ENCODE measurements at regions not wholly inside any gene's neighbourhood (a gene's known extent, or its start where the extent isn't known, plus 50 kb on each side); places are given as distances from the start of the nearest gene placed in this dataset.

- no peak overlapping the region for H2BK120ac ChIP-seq (replicated peaks; ENCODE audit: low read depth, low read length)
- no peaks in the 10 kb centered on the region for H3K4me1 ChIP-seq (replicated peaks in 1 of 4; ENCODE audit: control insufficient read depth in 3 of 4, insufficient read depth in 4 of 4, low read length in 3 of 4)
- no peaks in the 10 kb centered on the region for H4K20me1 ChIP-seq (replicated peaks in 1 of 2; ENCODE audit: control insufficient read depth in 1 of 2, insufficient read depth in 2 of 2, low read length in 2 of 2)
- DNase-seq (ENCODE audit: low read depth in 1 of 2, low spot score in 2 of 2) (no peak), FAIRE-seq (no peak)
- no peak overlapping the region for H2BK12ac ChIP-seq (ENCODE audit: low read depth, low read length)
- no peak overlapping the region for H3K4me2 ChIP-seq (ENCODE audit: insufficient read depth in 1 of 2, low read depth in 2 of 2, low read length in 2 of 2)
- H3K18ac ChIP-seq (ENCODE audit: extremely low read depth, low read length), result no peak overlapping the region
- H3K4me3 ChIP-seq (ENCODE audit: extremely low read depth in 1 of 4, insufficient read depth in 2 of 4, low read depth in 3 of 4, low read length in 4 of 4), result no peak overlapping the region
- H3K79me1 ChIP-seq (ENCODE audit: low read depth, low read length), result no peaks in the 10 kb centered on the region
- H3K23me2 ChIP-seq (ENCODE audit: low read depth, low read length), result no peaks in the 10 kb centered on the region
- no peak overlapping the region for H2AK5ac ChIP-seq (ENCODE audit: low read depth, low read length)
- no peak overlapping the region for H3K23ac ChIP-seq (ENCODE audit: insufficient read length)
- no peak overlapping the region for H4K91ac ChIP-seq (replicated peaks; ENCODE audit: insufficient read length, low read length)
- CTCF ChIA-PET (ENCODE audit: partially characterized antibody), result interaction anchor here (1.0 to 23.9 kb wide), 4 partner anchors 13 to 539 kb away, joined by 3 to 407 read pairs (median 22); no protein-coding TSS in a partner anchor
- no peaks in the 10 kb centered on the region for H3K9me3 ChIP-seq (ENCODE audit: insufficient read depth in 2 of 2, low read depth in 1 of 2, low read length in 1 of 2)
- no peak overlapping the region for H3K4ac ChIP-seq (replicated peaks; ENCODE audit: insufficient read length, low read depth, low read length)
- H4K5ac ChIP-seq (ENCODE audit: insufficient read length, low read depth, low read length), result no peak overlapping the region
- POLR2A ChIA-PET (ENCODE audit: partially characterized antibody), result no interaction called here
- no peak overlapping the region for H3K9ac ChIP-seq (replicated peaks in 1 of 4; ENCODE audit: extremely low read depth in 1 of 4, low read depth in 3 of 4, low read length in 3 of 4)
- no peak overlapping the region for H3K14ac ChIP-seq (ENCODE audit: insufficient read length)
- H2AFZ ChIP-seq (ENCODE audit: low read length), result no peak overlapping the region
- H3K56ac ChIP-seq (replicated peaks; ENCODE audit: insufficient read length, low read depth, low read length), result no peak overlapping the region
- 97% methylated on average over 3 of the region's 3 CpGs; no CpG with 5 or more reads in 1 of the 2 experiments for WGBS, 2 experiments (ENCODE audit: extremely low coverage in 1 of 2, insufficient coverage in 1 of 2, insufficient read length in 1 of 2, insufficient replicate concordance in 2 of 2, low coverage in 1 of 2, low lambda C conversion rate in 2 of 2, missing lambda C conversion rate in 1 of 2)
- H3K27ac ChIP-seq (ENCODE audit: low read depth, low read length), result no peak overlapping the region
- H4K8ac ChIP-seq (ENCODE audit: extremely low read depth, insufficient read depth, low read length), result no peak overlapping the region
- no peak overlapping the region for H2BK15ac ChIP-seq (ENCODE audit: low read length)
- no peak overlapping the region for H2BK5ac ChIP-seq (ENCODE audit: low read depth, low read length)
- no peak overlapping the region for H2BK20ac ChIP-seq (ENCODE audit: low read length)
- no peaks in the 10 kb centered on the region for H3K27me3 ChIP-seq (replicated peaks in 1 of 4; ENCODE audit: control insufficient read depth in 3 of 4, extremely low read depth in 1 of 4, insufficient read depth in 3 of 4, low read length in 3 of 4)
- H3K36me3 ChIP-seq (ENCODE audit: control insufficient read depth in 2 of 4, insufficient read depth in 4 of 4, low read length in 3 of 4), result no peaks in the 10 kb centered on the region; a peak in 1 of 8 replicates
- H3K79me2 ChIP-seq (ENCODE audit: control insufficient read depth in 1 of 2, insufficient read depth in 2 of 2, low read length in 2 of 2), result no peaks in the 10 kb centered on the region
- TF ChIP-seq EP300 (IDR thresholded peaks at IDR 0.05; ENCODE audit: borderline replicate concordance in 1 of 2, low read depth in 2 of 2, low read length in 2 of 2) (no peak), JUND (IDR thresholded peaks at IDR 0.05; ENCODE audit: low read length) (no peak), POLR2A (IDR thresholded peaks at IDR 0.05; ENCODE audit: control extremely low read depth in 1 of 2, low read depth in 2 of 2, low read length in 2 of 2) (no peak), POLR2AphosphoS5 (IDR thresholded peaks at IDR 0.05; ENCODE audit: low read depth, low read length) (no peak), EZH2 (IDR thresholded peaks at IDR 0.05; ENCODE audit: low read depth, low read length, severe bottlenecking) (no peak), NANOG (IDR thresholded peaks at IDR 0.05; ENCODE audit: insufficient read depth, low read depth, low read length, poor library complexity, severe bottlenecking) (no peak), TEAD4 (IDR thresholded peaks at IDR 0.05; ENCODE audit: low read depth, low read length) (no peak), MAX (IDR thresholded peaks at IDR 0.05) (no peak), E2F6 (IDR thresholded peaks at IDR 0.05) (no peak), RBBP5 (IDR thresholded peaks at IDR 0.05; ENCODE audit: borderline replicate concordance, low read depth, low read length) (no peak), SIN3A (conservative IDR thresholded peaks at IDR 0.05 in 1 of 2, IDR thresholded peaks at IDR 0.05 in 1 of 2; ENCODE audit: low read depth in 1 of 2, low read length in 2 of 2) (no peak)
Measured at GRCh38 chr11:95692526-95693260, 96.9 kb downstream of the FAM76B start.
